RKO (cell line): ENCODE measurements at regions not wholly inside any gene's neighbourhood (a gene's known extent, or its start where the extent isn't known, plus 50 kb on each side); places are given as distances from the start of the nearest gene placed in this dataset.

ENCODE experiments used
- DNase-seq: peaks from one replicate; pipeline ENCODE4 v3.0.0-alpha.2; 2016; ENCODE audit warnings: low spot score

DNA sequence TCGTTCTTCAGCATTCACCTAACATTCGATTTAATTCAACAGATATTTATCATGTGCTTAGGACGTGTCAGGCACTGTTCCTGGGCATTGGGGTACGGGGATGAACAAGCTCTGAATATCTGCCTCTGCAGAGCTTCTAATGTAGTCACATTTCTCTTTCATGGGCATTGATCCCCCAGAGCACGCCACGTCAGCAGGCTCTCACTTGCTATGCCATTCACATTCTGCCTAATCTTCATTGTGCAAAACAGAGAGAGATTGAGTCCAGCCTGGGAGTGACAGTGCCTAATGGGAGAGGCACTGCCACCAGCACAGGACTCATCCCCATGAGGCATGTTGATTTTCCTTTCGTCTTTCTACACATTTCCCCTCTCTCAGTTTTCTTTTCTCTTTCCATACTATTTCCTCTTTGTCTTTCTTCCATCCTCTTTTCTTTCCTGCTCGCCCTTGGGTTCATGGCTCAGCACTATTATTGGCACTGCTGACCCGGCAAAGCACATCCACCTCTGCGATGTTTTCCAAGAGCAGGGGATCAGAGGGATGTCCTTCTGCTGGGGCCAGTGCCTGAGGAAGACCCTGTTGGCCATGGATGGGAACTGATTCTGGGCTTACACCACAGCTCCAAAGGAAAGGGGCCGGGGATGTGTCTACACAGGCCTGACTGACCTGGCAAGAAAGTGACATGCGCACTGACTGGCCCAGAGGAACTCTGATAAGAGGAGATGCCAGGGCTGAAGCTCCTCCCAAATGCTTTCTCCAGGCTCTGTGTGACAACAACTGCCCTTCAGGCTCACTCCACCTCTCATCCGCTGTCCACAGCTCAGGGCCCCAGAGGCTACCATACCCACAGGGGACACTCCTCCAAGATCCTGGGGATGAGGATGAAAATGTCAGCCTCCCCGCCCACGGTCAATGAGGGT, 195.9 kb downstream of the TOMM20 start:
- DNase-seq: no peak

DNA sequence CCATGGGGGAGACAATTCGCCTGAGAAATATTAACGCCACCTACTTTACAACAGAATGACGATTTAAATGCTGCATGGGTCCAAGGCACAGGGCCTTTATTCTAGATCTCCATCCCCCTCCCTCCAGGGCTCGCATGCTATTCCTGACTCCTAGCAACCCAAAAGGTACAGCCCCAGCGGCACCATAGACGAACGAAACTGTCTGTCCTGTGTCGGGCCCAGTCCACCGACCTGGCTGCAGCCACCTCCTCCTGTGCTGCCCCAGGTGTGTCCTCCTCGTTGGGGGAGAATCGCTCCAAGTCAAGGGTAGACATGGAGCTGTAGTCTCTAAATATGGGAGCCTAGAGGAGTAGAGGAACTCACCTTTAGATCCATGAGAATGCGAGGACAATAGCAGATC, 196.5 kb downstream of the TOMM20 start:
- no peak for DNase-seq

DNA sequence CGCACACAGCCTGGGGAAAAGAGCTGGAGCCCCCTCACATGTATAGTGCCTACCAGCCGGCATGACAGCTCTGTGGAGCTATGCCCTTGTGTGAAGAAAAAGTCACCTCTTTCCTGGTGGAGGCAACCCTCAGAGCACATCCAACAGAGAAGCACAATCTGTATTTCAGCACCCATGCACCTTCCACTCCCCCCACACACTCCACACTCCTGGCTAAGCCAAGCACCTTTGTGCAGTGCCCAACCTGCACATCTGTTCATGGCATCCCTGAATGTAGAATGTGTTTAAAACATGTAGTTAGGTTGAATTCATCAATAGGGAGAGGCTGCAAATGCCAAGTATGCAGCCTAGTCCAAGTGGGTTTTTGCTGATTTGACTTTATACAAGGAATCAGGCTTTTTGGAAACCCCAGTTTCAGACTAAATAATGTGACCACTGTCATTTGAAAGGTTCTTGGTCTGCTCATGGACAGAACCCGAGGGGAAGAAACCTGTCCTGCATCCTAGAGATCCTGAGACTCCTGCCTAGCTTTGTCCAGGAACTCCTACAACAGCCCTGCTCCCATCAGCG, 197.1 kb downstream of the TOMM20 start:
- DNase-seq: no peak

DNA sequence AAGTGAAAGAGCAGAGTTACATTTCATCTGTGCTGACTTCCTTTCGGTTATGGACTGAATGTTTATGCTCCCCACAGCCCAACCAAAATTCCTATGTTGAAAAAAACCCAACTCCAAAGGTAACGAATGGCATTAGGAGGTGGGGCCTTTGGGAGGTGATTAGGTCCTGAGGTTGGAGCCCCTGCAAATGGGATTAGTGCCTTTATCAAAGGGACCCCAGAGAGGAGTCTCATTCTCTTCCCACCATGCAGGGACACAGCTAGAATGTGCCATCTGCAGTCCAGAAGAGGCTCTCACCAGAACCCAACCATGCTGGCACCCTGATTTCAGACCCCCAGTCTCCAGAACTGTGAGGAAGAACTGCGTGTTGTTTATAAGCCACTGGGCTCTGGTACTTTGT, 199.3 kb downstream of the TOMM20 start:
- DNase-seq: no peak

DNA sequence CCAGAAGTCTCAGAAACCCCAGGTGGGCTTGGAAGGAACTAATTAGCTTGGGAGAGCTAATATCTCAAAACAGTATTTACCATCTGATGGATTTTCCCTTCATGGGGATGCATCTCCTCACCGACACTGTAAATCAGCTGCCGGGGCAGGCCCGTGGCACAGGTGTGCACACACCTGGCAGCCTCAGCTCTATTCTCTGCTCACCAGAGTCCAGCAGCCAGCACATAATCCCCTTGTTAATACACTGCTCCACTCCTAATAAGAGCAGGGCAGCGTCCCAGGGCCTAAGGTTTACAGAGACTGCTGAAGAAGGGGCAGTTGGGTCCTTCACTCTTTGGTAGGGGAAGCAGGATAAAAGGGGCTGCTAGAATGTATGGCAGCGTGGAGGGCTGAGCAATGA, 200.0 kb downstream of the TOMM20 start:
- DNase-seq: no peak

DNA sequence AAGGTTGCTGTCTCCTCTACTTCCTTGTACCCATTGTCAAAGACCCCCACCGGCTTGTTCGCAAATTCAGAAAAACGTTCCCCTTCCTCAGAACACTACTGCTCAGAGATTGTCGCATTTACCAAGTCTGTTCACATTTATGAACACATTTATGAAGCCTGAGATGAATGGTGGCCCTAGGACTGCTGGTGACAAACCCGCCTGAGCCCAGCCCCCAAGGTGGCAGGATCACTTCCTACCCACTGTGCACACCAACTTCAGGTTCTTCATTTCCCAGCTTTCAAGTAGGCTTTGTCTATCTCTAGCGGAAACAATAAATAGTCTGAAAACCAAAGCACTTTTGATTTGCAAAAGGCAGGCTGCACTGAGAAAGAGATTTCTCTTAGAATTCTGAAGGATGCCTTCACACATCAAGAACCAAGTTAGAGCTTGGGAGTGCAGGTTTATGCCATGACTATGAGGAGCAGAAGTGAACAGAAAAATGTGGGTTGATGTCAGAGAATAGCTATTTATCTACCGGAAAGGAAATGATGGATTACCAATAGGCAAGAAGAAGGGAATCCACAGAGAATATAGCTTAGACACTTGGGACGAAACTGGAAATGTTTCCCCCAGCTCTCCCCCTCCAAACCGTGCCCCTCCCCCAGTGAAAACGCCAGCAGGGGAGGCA, 200.5 kb downstream of the TOMM20 start:
- DNase-seq: no peak

DNA sequence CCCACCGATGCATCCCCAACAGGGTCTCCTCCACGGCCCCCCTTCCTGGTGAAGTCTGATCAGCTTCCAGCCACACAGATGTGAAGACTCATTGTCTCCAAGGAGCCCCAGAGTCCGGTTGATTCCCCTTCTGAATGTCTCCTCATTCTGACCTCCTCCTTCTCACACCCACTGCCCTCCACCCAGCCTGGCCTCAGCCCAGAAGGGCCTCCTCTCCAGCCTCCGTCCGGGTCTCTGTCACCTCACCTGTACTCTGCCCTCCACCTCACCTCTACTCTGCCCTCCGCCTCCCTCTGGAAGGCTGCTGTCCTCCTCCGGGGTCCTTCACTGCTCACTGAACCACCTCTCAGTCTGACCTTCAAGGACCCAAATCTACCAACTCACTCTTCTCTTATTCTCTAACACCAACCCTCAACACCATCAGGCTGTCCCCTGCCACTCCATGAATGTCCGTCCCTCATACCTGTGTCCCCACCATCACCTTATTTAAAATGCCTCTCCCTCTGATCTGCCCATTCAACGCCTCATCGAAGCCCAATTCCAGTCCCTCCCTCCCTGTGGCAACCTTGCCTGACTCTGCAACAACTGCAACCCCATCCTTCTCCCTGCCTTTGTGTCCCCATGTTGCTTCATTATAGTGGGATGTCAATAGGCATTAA, 201.2 kb downstream of the TOMM20 start:
- DNase-seq: no peak

DNA sequence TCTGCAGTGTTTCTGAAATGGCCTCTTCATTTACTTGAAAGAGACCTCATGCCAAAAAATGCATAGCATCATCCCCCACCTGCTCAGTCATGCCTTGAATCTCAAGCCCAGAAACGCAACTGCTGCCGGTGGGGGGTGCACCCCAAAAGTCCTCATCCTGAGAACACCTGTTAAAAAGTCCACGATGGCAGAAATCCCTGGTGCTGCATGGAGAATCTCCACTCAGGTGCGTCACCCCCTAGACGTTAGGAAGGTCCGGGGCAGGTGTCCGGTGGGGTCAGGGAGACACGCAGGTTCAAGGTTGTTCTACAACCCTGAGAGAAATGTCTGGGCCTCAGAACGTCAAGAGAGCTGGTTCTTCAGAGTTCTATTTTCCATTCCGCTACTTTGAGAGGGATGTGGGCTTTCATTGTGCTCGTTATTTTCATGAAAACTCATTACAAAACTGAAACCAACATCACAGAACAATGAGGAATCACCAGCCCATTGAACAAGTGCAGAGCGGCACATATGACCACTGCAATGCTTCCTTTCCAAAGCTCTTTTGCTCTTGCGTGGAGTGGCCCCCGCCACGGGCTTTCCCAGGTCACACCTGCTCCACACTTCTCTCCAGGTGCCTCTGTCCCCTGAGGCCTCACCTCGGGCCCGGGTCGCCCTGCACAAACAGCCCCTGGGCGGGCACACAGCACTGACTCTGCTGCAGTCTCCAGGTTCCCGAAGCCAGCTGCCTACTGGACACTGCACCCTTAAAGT, 201.9 kb downstream of the TOMM20 start:
- no peak for DNase-seq

DNA sequence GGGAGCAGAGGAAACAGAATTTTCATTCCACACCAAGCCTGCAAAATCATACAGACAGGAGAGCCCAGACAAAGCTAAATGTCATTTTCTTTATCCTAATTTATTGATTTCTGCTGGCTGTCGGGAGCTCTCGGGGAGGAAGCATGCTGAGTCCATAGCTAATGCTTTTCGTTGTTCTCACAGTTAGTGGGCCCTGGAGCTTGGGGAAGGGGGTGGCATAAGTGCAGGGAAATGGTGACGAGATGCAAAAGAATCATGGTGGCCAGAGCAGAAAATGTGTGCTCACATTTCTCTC, 202.4 kb downstream of the TOMM20 start:
- no peak for DNase-seq

DNA sequence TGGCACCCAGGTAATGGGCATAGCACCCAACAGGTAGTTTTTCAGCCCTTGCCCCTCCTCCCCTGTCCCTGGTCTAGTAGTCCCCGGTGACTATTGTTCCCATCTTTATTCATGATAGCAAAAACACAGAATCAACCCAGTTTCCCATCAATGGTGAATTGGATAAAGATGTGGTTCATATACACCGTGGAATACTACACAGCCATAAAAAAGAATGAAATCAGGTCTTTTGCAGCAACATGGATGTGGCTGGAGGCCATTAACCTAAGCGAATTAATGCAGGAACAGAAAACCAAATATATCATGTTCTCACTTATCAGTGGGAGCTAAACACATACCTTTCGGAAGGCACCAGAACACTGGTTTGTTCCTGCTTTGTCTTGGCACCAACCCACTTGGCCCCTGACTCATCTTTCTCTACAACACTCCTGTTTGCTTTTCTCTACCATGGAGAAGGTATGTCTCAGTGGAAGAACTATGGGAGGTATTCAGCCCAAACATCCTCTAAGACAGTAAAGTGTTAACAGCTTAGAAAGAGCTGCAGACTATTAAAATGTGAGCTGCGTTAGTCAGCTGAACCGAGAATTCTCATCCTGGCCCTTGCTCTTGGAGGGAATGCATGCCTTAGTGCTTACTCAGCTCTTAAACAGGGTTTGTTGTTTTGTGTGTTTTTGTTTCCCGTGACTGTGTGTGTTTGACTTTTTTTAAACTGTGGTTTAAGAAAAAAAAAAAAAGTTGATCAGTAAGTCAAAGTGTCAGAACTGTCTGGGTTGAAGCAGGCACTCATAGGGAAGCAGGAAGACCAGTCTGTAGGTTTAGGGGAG, 203.0 kb downstream of the TOMM20 start:
- DNase-seq: peak; percentile 73

DNA sequence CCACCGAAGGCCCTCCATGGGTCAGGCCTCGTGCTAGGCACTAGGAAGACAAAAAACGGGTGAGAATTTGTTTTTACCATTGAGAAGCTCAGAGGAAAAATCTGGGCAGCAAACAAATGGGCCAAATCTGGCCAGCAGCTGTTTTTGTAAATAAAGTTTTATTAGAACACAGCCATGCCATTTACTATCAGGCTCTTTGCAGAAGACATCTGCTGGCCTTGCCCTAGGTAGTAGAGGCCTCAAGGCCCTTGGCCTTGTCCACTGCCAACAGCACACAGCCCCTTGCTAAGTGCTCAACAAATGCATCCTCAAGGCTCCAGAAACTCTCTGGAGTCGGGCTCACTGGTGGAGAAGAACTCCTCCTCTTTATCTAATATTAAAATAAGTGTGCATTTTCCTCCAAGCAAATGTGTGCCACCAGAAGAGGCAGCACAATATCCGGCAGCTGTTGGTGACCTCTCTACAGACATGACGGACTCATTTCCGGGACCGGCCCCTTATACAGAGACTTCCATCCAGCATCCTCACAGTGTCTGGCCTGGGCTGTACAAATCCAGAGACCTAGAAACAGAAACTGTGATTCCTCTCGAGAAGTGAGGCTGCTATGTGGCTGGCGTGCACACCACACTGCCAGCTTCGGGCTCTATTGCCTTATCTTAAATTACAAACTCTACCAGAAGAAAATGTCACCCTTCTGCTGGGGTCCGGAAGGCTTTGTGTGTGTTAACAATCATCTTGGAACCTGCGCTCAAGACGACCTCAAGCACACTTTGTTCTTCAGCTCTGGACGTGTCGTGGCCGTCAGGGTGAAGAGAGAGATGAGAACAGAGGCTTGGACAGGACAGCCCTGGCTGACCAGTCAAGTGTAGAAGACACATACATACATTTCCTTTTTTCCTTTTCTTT, 203.9 kb downstream of the TOMM20 start:
- no peak for DNase-seq

DNA sequence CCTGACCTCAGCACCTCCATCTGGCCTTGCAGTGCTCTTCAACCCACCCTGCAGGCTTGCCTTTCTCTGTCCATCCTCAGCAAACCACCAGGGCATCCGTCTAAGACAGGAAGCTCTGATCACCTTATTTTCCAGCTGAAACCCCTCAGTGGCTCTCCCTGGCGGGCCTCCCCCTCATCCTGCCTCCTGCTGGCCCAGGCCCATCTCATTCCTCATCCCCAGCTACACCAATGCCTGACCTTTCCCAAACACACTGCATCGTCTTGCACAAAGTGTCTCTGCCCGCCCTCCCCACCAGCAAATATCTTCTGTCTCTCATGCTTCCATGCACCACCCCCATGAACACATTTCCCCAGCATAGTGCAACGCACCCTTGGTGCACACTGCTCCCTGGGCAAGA, 205.0 kb downstream of the TOMM20 start:
- DNase-seq: no peak

DNA sequence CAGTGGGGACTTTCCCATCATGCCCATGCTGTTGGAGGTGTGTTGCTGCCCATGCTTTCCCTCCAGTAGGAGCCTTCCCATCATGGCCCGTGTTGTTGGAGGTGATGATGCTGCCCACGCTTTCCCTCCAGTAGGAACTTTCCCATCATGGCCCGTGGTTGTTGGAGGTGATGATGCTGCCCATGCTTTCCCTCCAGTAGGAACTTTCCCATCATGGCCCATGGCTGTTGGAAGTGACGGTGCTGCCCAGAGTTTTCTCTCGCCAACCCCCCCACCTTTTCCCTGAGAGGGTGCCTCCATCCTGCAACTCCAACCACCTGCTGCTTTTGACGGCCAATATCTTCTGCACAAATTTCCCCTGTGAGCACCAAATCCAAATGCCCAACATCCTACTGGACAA, 205.7 kb downstream of the TOMM20 start:
- no peak for DNase-seq

DNA sequence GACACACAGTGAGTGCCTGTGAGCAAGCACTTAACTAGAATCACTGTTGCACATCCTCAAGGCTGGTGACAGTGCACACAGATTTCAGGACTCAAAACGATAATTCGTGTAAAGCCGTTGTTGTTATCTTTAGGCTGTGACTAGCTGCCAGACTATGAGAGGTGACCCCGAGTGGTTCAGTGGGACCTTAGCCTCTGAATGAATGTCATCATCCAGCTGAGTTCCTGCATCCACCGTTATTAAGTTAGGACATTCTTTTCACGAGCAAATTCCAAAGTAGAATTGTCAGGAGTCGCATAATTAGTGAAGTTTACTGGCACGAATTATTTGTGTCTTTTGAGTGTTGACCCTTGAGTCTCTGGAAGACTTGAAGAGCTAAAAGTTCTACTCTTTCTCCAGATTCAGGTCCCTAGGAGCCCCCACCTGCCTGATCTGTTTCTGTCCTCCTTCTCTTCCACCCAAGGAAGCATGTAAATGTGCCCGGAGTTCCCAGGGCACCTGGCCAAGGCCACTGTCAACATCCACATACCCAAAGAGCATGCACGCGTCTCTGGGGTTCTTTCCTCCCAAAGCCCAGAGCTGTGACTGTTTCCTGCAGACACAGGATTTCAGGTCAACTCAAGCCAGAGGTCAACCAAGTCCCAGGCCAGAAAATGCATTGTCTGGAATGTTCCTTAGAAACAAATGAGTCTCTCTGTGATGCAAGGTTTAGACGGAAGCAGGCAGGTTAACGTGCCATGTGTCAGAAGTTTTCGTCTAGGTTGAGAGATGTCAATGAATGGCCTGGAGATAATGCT, 207.2 kb downstream of the TOMM20 start:
- DNase-seq: no peak

DNA sequence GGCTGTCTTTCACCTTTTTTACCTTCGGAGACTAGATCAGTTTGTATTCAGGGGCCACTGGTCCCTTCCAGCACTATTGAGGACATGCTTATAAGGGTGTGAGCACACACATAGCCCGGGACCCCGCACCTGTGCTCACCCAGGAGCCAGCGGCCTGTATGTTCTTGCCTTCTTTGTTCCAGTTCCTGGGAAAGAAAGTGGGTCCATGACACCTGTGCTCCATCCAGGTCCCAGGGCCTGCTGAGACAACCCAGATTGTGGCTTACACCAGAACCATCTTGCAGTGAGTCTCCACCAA, 207.8 kb downstream of the TOMM20 start:
- no peak for DNase-seq

DNA sequence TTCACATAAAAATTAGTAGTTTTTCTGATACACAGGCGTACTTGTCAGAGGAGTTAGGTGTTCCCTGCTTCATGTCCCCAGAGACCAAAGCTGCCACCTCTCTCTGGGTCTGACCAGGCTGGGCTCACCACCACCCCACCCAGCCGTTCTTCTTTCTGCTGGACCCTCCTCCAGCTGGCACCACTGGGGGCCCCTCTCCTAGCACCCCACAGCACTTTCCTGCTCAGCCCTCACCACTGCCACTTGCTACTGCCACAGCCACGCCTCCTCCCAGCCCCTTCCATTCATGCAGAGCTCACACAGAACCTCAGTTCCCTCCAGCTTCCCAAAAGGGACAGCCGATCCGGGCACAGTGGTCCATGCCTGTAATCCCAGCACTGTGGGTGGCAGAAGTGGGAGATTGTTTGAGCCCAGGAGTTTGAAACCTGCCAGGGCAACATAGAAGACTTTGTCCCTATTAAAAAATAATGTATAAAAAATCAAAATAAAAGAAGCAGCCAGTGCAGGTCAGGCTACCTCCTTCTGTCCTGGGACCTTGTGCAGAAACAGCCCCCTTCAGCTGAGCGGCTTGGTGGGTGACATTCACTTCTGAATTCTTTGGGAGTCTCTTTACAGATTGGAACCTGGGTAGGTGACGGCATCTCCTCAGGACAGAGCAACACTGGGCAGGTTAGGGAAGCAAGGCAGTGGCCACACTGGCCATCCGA, 208.3 kb downstream of the TOMM20 start:
- DNase-seq: no peak

DNA sequence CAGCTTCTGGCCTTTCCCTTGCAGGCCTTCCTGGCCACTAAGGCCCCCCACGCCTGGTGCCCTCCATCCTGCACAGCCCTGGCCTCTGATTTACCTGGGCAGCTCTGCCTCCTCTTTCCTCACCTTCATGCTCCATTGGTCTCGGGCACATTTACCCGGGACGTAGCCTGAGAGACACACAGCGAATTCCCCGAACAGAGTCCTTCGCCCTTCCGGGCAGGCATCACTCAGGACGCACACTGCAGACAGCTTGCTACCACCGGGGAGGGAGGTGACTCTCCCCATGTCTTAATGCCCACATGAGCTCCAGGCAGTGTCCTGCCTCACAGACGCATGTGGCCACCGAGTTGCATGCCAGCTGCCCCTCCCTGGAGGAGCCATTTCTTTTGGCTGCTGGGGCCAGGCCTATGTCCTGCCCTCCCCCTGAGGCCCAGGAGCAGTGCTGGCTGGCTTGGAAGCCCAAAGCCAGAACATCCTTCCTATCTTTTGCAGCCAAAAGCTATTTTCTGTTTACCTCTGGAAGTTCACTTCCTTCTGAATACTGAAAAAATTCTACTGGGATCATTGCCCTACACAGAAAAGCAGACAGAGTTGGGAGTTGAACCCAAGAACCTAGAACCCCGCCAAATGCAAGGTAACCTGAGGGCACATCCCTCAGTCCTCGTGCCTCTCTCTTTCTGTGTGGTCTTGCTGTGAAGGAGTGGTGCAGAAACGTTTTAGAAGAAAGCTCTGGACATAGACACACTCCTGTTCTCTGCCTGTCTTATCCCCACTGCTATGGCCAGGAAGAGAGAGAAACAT, 209.5 kb downstream of the TOMM20 start:
- DNase-seq: no peak

DNA sequence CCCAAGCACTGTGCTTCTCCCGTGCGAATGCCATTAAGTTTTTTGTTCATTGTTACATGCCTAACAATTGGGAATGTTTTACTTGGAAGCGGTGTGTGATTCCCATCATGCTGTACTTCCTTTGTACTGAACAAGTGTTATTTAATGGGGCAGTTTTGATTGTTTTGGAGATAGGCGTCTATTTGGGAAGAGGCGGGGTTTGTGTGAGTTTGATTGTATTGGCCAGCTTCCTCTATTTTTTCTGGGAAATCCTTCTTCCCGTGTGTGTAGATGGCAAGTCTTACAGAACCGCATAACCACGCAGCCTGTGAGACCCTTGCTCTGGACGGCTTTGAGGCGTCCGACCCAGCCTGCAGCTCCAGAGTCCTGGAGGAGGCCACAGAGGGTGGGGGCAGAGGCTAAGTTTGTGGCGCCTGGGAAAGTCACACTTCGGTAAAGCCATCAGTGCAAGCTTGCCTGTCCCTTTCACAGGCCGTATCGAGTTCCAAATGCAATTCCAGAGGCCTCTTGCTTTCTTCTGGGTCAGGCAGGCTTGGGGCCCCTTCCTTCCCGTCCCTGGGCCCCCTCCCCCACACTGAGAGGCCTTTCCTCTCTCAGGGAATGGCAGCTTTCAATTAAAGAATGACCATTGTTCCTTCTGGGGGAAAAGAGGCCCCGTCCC, 210.3 kb downstream of the TOMM20 start:
- DNase-seq: no peak
